ENCODE measurements at regions not wholly inside any gene's neighbourhood (a gene's known extent, or its start where the extent isn't known, plus 50 kb on each side); places are given as distances from the start of the nearest gene placed in this dataset.

DNA sequence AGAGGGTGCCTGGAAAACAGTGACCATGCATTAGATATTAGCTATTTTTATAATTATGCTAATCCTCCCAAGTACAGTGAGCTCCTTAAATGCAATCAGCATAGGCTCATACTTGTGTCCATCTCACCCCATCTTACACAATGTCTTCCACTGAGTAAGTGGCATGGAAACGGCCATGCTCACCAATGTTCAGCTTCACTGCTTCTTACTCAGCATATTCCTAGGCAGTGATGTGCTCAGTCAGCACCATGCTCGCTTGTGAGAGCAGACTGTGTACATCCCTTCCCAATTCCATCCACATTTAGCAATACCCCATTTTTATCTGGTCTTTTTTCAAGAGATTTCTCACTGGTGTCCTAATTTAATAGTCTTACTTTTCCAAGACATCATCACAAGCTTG is 454.8 kb upstream of the SOX9 start:
- no peak for DNase-seq
- H3K9me3 ChIP-seq (ENCODE audit: control insufficient read depth in 1 of 2, low read length in 2 of 2) = no peaks in the 10 kb centered on the region
- no peaks in the 10 kb centered on the region for H3K4me1 ChIP-seq (ENCODE audit: insufficient read depth, low read length)
- no peak overlapping the region for H3K27ac ChIP-seq (ENCODE audit: low read depth, low read length)
- no peaks in the 10 kb centered on the region for H3K27me3 ChIP-seq (ENCODE audit: insufficient read depth, low read length)
- Mint-ChIP-seq H3K27ac (no peak overlapping the region), H3K27me3 (no peaks in the 10 kb centered on the region), H3K4me1 (no peaks in the 10 kb centered on the region), H3K36me3 (no peaks in the 10 kb centered on the region), H3K4me3 (no peak overlapping the region), H3K9me3 (peaks cover 0 to 14% (median 3%) of the 10 kb centered on the region in 8 donors)
- intact Hi-C loops (cut with micrococcal nuclease) = no loop called here
- ChIA-PET POLR2A (ENCODE audit: partially characterized antibody) (no interaction called here), CTCF (ENCODE audit: partially characterized antibody) (no interaction called here)
- no peak overlapping the region for H3K4me3 ChIP-seq (ENCODE audit: low read length in 2 of 2)
- no peaks in the 10 kb centered on the region for H3K36me3 ChIP-seq (ENCODE audit: insufficient read depth, low read length)

DNA sequence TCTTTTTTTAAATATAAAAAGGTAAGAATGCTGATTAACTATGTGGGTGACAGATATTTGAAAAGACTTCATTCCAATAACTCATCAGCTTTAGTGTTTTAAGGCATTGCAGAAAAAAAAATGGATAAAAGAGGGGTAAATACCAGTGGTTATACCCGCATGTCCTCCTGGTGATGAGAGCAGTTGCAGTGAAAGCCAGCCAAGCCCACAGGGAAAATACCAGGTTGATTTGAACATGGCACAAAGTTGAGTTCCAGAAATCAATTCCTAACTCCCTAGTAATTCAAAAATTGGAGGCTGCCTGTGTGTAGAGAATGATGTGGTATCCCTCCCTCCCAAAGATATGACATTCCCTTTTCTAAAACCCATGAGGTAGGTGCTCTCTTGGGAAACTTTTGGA is 453.2 kb upstream of the SOX9 start:
- Mint-ChIP-seq H3K36me3 (no peaks in the 10 kb centered on the region), H3K9me3 (peaks cover 0 to 14% (median 3%) of the 10 kb centered on the region in 8 donors), H3K27me3 (no peaks in the 10 kb centered on the region), H3K27ac (no peak overlapping the region), H3K4me1 (no peaks in the 10 kb centered on the region), H3K4me3 (no peak overlapping the region)
- H3K4me3 ChIP-seq (ENCODE audit: low read length in 2 of 2) = no peak overlapping the region
- CTCF ChIA-PET (ENCODE audit: partially characterized antibody) = no interaction called here
- H3K4me1 ChIP-seq (ENCODE audit: insufficient read depth, low read length) = no peaks in the 10 kb centered on the region
- no peaks in the 10 kb centered on the region for H3K27me3 ChIP-seq (ENCODE audit: insufficient read depth, low read length)
- POLR2A ChIA-PET (ENCODE audit: partially characterized antibody) = no interaction called here
- H3K27ac ChIP-seq (ENCODE audit: low read depth, low read length) = no peak overlapping the region
- no peaks in the 10 kb centered on the region for H3K36me3 ChIP-seq (ENCODE audit: insufficient read depth, low read length)
- no peak for DNase-seq
- H3K9me3 ChIP-seq (ENCODE audit: control insufficient read depth in 1 of 2, low read length in 2 of 2) = no peaks in the 10 kb centered on the region
- intact Hi-C loops (cut with micrococcal nuclease) = no loop called here

DNA sequence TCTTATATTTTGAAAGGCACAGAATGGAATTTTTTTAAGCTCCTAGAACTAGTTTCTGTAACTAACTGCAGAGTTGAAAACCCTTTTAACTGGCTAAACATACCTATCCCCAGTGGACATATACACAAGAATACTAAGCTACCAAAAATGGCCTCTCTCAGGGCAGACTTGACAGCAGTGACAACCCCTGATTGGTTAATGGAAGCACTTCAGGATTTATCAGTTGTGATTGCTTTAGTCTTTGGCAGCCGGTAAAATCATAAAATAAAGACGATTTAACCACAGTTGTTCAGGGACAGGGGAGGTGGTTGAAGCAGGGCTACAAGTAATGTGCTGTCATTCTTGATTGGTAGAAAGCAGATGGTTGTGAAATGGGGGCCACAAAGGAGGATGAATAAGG is 452.0 kb upstream of the SOX9 start:
- Histone ChIP-seq H3K36me3 (ENCODE audit: insufficient read depth, low read length) (no peaks in the 10 kb centered on the region), H3K27me3 (ENCODE audit: insufficient read depth, low read length) (no peaks in the 10 kb centered on the region), H3K4me1 (ENCODE audit: insufficient read depth, low read length) (no peaks in the 10 kb centered on the region), H3K9me3 (ENCODE audit: control insufficient read depth in 1 of 2, low read length in 2 of 2) (no peaks in the 10 kb centered on the region), H3K4me3 (ENCODE audit: low read length in 2 of 2) (no peak overlapping the region), H3K27ac (ENCODE audit: low read depth, low read length) (no peak overlapping the region)
- no peaks in the 10 kb centered on the region for H3K4me1 Mint-ChIP-seq
- ChIA-PET POLR2A (ENCODE audit: partially characterized antibody) (no interaction called here), CTCF (ENCODE audit: partially characterized antibody) (no interaction called here)
- peaks cover 0 to 14% (median 3%) of the 10 kb centered on the region in 8 donors for H3K9me3 Mint-ChIP-seq
- H3K36me3 Mint-ChIP-seq = no peaks in the 10 kb centered on the region
- intact Hi-C loops (cut with micrococcal nuclease) = no loop called here
- no peak for DNase-seq
- no peak overlapping the region for H3K27ac Mint-ChIP-seq
- peak overlapping the region in 1 of 8 donors; percentile 15 for H3K4me3 Mint-ChIP-seq
- no peaks in the 10 kb centered on the region for H3K27me3 Mint-ChIP-seq

DNA sequence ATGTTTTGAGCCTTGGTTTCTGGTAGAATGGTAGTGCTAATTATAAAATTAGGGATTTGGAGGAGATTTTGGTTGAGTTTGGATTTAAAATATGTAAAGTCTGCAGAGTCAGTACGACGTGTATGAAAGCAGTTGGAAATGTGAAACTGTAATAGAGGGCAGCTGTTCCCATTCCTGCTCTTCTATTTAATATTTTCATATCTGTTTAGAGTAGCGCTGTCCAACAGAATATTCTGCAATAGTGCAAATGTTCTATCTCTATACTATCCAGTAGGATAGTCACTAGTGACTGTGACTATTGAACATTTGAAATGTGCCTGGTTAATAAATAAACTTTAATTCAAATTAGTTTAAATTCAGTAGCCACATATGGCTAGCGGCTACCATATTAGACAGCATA is 443.4 kb upstream of the SOX9 start:
- ChIA-PET POLR2A (ENCODE audit: partially characterized antibody) (no interaction called here), CTCF (ENCODE audit: partially characterized antibody) (no interaction called here)
- Mint-ChIP-seq H3K27ac (no peak overlapping the region), H3K4me3 (no peak overlapping the region), H3K27me3 (no peaks in the 10 kb centered on the region), H3K4me1 (no peaks in the 10 kb centered on the region), H3K36me3 (no peaks in the 10 kb centered on the region), H3K9me3 (peaks cover 0 to 9% (median 4%) of the 10 kb centered on the region in 8 donors)
- H3K27me3 ChIP-seq (ENCODE audit: insufficient read depth, low read length) = no peaks in the 10 kb centered on the region
- no peak for DNase-seq
- H3K9me3 ChIP-seq (ENCODE audit: control insufficient read depth in 1 of 2, low read length in 2 of 2) = no peaks in the 10 kb centered on the region
- no peaks in the 10 kb centered on the region for H3K4me1 ChIP-seq (ENCODE audit: insufficient read depth, low read length)
- H3K4me3 ChIP-seq (ENCODE audit: low read length in 2 of 2) = no peak overlapping the region
- no peaks in the 10 kb centered on the region for H3K36me3 ChIP-seq (ENCODE audit: insufficient read depth, low read length)
- H3K27ac ChIP-seq (ENCODE audit: low read depth, low read length) = no peak overlapping the region
- intact Hi-C loops (cut with micrococcal nuclease) = no loop called here

DNA sequence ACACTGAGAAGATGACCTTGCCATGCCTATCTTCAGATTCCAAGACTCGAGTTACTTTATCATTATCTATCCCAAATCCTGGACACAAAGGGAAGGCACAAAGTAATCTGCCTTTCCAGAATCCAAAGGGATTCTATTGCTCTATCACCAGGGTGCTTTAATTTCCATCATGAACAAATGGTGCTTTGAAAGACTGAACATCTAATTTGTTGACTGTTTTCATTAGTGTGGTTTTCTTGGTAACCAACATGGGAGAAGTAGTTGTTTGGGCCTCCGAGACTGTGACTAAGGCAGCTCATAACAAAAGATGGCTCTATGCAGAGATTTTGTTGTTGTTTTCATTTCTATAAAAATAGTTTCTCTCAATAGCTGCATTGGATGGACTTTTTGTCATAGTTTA is 441.0 kb upstream of the SOX9 start:
- H3K27ac ChIP-seq (ENCODE audit: low read depth, low read length) = no peak overlapping the region
- no peaks in the 10 kb centered on the region for H3K27me3 ChIP-seq (ENCODE audit: insufficient read depth, low read length)
- intact Hi-C loops (cut with micrococcal nuclease) = no loop called here
- no peak for DNase-seq
- Mint-ChIP-seq H3K4me3 (no peak overlapping the region), H3K27me3 (peaks cover 0 to 1% of the 10 kb centered on the region in 2 donors), H3K27ac (no peak overlapping the region), H3K4me1 (no peaks in the 10 kb centered on the region), H3K36me3 (no peaks in the 10 kb centered on the region), H3K9me3 (peaks cover 0 to 9% (median 4%) of the 10 kb centered on the region in 8 donors)
- CTCF ChIA-PET (ENCODE audit: partially characterized antibody) = no interaction called here
- no peaks in the 10 kb centered on the region for H3K9me3 ChIP-seq (ENCODE audit: control insufficient read depth in 1 of 2, low read length in 2 of 2)
- H3K36me3 ChIP-seq (ENCODE audit: insufficient read depth, low read length) = no peaks in the 10 kb centered on the region
- POLR2A ChIA-PET (ENCODE audit: partially characterized antibody) = no interaction called here
- no peaks in the 10 kb centered on the region for H3K4me1 ChIP-seq (ENCODE audit: insufficient read depth, low read length)
- no peak overlapping the region for H3K4me3 ChIP-seq (ENCODE audit: low read length in 2 of 2)

DNA sequence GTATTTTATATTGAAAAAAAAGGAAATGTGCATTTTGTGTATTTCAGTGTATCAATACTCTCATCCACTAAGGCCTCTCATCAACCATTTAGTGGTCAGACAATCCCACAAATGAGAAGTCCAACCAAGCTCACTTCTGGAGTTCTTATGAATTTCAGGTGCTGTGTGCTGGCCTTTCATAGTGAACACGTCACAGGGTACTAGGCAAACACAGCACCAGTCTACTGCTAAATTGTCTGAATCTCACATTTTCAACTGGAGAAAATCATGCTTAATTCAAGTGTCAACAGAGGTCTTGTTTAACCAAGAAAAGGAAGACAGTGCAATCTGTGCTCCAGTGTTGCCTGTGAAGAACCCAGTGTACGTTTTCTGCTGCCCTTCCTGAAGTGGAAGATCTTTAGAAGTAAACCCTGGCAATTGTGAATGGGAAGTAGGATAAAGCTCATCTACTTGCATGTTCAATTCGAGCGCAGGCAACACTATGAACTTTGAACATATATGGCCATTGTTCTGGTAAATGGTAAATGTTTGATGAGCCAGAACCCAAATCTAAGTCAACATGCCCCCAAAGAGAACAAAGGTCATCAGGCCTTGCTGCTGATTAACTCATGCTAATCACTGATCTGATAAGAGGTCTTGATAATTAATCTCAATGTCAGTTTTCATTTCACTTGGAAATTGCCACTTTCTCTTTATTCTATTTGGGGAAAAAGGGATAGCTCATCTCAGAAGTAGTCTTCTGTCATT is 439.2 kb upstream of the SOX9 start:
- DNase-seq = no peak
- POLR2A ChIA-PET (ENCODE audit: partially characterized antibody) = no interaction called here
- Histone ChIP-seq H3K4me3 (ENCODE audit: low read length in 2 of 2) (no peak overlapping the region), H3K27me3 (ENCODE audit: insufficient read depth, low read length) (no peaks in the 10 kb centered on the region), H3K4me1 (ENCODE audit: insufficient read depth, low read length) (no peaks in the 10 kb centered on the region), H3K27ac (ENCODE audit: low read depth, low read length) (no peak overlapping the region), H3K36me3 (ENCODE audit: insufficient read depth, low read length) (no peaks in the 10 kb centered on the region), H3K9me3 (ENCODE audit: control insufficient read depth in 1 of 2, low read length in 2 of 2) (no peaks in the 10 kb centered on the region)
- no peaks in the 10 kb centered on the region for H3K4me1 Mint-ChIP-seq
- no peak overlapping the region for H3K27ac Mint-ChIP-seq
- no peak overlapping the region for H3K4me3 Mint-ChIP-seq
- H3K36me3 Mint-ChIP-seq = no peaks in the 10 kb centered on the region
- intact Hi-C loops (cut with micrococcal nuclease) = no loop called here
- peaks cover 0 to 1% of the 10 kb centered on the region in 2 donors for H3K27me3 Mint-ChIP-seq
- peaks cover 0 to 9% (median 4%) of the 10 kb centered on the region in 8 donors for H3K9me3 Mint-ChIP-seq
- CTCF ChIA-PET (ENCODE audit: partially characterized antibody) = no interaction called here

DNA sequence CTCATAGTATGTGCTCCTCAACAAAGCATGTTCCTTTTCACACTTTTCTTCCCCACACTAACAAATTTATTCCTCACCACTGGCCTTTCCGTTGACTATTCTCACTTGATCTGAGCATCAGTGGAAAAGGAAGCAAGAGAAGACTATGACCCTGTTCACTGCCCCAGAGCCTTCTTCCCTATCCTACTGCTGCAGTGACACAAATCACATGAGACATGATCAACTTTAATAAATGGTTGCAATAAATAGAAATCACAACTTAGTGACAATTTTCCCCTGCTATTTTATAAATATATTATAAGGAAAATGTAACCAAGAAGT is 438.7 kb upstream of the SOX9 start:
- Histone ChIP-seq H3K36me3 (ENCODE audit: insufficient read depth, low read length) (no peaks in the 10 kb centered on the region), H3K9me3 (ENCODE audit: control insufficient read depth in 1 of 2, low read length in 2 of 2) (no peaks in the 10 kb centered on the region), H3K27ac (ENCODE audit: low read depth, low read length) (no peak overlapping the region), H3K4me1 (ENCODE audit: insufficient read depth, low read length) (no peaks in the 10 kb centered on the region), H3K27me3 (ENCODE audit: insufficient read depth, low read length) (no peaks in the 10 kb centered on the region), H3K4me3 (ENCODE audit: low read length in 2 of 2) (no peak overlapping the region)
- H3K4me1 Mint-ChIP-seq = no peaks in the 10 kb centered on the region
- H3K27ac Mint-ChIP-seq = no peak overlapping the region
- DNase-seq = no peak
- POLR2A ChIA-PET (ENCODE audit: partially characterized antibody) = no interaction called here
- H3K9me3 Mint-ChIP-seq = peaks cover 0 to 9% (median 3%) of the 10 kb centered on the region in 8 donors
- intact Hi-C loops (cut with micrococcal nuclease) = no loop called here
- CTCF ChIA-PET (ENCODE audit: partially characterized antibody) = no interaction called here
- peaks cover 0 to 1% of the 10 kb centered on the region in 2 donors for H3K27me3 Mint-ChIP-seq
- no peak overlapping the region for H3K4me3 Mint-ChIP-seq
- no peaks in the 10 kb centered on the region for H3K36me3 Mint-ChIP-seq

DNA sequence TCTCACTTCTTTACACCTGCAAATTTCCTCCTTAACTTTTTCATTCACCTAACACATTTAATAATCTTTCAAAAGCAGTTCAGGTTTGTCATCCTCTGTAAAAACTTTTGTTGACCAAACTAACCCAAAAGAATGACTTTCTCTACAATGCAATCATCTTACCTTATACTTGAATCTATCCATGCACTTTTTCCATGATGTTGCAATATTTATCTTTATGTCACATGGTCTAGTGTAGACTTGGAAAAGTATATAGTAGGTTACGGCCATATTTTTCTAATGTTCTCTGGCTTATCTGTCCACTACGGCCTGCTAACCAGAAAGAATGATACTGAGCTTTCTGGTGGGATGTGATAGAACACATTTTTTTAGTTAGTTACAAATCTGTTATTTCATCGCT is 431.0 kb upstream of the SOX9 start:
- H3K36me3 ChIP-seq (ENCODE audit: insufficient read depth, low read length) = no peaks in the 10 kb centered on the region
- Mint-ChIP-seq H3K36me3 (no peaks in the 10 kb centered on the region), H3K27ac (no peak overlapping the region), H3K9me3 (peaks cover 3 to 14% (median 7%) of the 10 kb centered on the region in 8 donors), H3K4me3 (no peak overlapping the region), H3K27me3 (no peaks in the 10 kb centered on the region), H3K4me1 (no peaks in the 10 kb centered on the region)
- intact Hi-C loops (cut with micrococcal nuclease) = no loop called here
- ChIA-PET POLR2A (ENCODE audit: partially characterized antibody) (no interaction called here), CTCF (ENCODE audit: partially characterized antibody) (no interaction called here)
- no peaks in the 10 kb centered on the region for H3K9me3 ChIP-seq (ENCODE audit: control insufficient read depth in 1 of 2, low read length in 2 of 2)
- no peak for DNase-seq
- H3K27ac ChIP-seq (ENCODE audit: low read depth, low read length) = no peak overlapping the region
- H3K4me3 ChIP-seq (ENCODE audit: low read length in 2 of 2) = no peak overlapping the region
- H3K4me1 ChIP-seq (ENCODE audit: insufficient read depth, low read length) = no peaks in the 10 kb centered on the region
- no peaks in the 10 kb centered on the region for H3K27me3 ChIP-seq (ENCODE audit: insufficient read depth, low read length)

Data from CD4-positive, alpha-beta memory T cell (primary cell).